ENCODE measurements at regions not wholly inside any gene's neighbourhood (a gene's known extent, or its start where the extent isn't known, plus 50 kb on each side); places are given as distances from the start of the nearest gene placed in this dataset.
A peak's percentile ranks its signal among the peaks of the same experiment; 100 is the strongest.

DNA sequence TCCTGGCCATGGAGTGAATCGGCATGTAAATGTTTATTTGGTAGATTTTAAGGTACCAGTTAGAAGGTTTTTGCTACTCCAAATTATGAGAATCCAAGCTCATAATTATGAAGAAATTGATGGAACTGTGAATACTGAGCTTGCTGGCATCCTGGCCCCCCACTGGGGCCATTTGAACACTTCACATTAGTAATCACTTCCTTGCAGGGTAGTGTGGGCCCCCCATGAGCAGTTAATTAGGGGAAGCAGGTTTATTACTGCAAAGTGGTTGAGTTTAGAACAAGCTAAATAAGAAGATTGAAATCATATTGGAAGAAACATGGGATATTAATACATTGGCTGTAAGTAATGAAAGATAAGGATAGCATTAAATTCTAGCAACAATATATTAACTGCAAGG lies 86.7 kb downstream of the S1PR1 start:
- no peak for DNase-seq

DNA sequence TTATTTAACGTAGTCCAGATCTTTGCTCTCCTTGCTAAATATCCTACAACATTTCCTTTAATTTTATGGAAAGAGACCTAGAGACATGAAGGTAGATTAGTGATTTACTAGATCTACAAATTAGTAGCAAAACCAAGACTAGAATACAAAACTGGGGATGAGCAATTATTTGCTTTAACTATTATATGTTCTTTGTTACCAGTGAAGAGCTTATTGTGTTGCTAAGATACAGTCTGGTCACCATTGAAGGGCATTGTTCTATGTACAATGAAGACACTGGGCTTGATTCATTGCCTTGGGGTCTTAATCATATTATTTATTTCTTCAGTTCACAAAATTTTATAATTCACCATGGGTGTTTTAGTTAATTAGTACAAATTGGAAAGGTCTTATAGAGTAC lies 88.3 kb downstream of the S1PR1 start:
- peak; percentile 17 for DNase-seq

DNA sequence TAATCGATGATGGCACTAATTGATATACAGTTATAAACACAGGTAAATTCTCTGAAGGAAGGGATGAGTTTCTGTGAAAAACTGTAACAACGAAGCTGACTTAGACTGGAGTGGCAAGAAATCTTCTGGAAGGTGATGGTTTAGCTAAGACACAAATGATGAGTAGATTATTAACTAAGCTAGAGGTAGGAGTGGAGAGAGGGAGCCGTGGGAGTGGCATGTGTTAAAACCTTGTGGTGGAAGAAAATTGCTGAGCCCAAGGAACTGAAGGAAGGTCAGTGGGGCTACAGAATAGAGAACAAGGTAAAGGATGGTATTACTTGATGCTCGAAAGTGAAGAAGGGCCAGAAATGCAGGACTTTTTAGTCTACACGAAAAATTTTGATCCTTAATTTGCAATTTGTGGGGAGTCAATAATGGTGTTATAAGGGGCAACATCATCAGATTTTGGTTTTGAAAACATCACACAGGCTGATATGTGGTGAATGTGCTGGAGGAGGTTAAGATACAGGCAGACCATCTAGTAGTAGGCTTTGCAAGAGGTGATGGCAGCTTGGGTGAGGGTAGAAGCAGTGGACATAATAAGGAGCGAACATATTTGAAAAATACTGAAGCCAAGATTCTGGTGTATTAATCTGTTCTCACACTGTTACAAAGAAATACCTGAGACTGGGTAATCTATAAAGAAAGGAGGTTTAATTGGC lies 93.8 kb downstream of the S1PR1 start:
- no peak for DNase-seq

DNA sequence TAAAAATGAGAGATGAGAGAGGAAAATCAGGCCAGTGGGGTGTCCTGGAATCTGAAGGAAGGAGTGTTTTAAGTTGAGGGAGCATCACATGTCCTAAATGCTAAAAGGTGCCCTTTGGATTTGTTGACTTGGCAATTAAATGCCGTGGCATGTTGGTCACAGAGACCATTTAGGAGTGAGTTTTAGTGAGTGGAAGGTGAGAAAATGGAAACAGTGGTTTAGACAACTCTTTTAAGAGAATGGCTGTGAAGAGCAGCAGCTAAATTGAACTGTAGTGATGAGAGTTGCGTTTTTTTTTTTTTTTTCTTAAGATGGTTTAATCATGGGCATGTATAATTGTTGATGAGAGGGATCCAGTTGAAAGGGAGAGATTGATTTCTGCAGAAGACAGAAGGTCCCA lies 95.0 kb downstream of the S1PR1 start:
- no peak for DNase-seq

DNA sequence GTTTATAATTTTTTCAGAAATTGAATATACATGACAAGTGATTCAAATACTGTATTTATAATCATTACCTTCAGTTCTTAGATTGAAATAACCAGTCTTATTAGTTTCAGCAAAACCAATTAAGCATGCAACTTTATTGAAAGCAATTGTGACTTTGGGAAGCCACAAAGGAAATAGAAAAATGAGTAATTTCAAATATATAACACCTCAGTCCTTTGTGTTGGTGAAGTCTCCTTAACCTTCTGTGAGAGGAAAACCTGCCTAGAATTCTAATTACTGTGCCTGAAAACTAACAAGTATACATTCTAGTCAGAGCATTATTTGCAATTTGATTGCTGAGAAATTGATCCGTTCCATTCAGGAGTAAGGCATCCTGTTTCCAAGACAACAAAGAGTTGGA lies 95.8 kb downstream of the S1PR1 start:
- DNase-seq, result no peak

DNA sequence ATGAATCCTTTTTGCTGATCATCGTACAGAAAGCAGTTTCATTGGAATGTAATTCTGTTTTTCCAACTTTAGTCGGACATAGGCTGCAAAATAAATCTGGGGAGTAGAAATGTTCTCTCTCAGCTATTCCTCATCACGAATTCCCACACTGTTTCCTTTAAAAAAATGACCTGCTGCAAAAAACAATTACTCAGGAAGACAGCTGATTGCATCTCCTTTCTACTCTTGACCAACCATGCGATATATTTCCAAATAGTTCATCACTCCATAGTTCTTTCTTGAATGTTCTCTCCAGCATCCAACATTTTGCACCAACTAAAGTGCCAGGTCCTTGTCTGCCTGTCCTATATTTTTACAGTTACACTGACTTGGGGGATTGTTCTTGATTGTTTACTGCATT lies 96.4 kb downstream of the S1PR1 start:
- DNase-seq, result no peak

DNA sequence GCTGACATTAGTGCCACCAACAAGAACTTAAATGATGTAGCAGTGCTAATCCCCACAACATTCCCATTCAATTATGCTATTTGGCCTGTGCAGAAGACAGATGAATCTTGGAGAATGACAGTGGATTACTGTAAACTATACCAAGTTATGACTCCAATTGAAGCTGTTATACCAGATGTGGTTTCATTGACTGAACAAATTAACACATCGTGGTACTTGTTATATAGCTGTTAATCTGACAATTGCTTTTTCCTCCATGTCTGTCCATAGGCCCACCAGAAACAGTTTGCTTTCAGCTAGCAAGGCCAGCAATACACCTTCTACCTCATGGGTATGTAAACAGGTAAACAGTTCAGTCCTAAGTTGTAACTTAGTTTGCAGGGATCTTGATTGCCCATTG lies 101.1 kb downstream of the S1PR1 start:
- no peak for DNase-seq

DNA sequence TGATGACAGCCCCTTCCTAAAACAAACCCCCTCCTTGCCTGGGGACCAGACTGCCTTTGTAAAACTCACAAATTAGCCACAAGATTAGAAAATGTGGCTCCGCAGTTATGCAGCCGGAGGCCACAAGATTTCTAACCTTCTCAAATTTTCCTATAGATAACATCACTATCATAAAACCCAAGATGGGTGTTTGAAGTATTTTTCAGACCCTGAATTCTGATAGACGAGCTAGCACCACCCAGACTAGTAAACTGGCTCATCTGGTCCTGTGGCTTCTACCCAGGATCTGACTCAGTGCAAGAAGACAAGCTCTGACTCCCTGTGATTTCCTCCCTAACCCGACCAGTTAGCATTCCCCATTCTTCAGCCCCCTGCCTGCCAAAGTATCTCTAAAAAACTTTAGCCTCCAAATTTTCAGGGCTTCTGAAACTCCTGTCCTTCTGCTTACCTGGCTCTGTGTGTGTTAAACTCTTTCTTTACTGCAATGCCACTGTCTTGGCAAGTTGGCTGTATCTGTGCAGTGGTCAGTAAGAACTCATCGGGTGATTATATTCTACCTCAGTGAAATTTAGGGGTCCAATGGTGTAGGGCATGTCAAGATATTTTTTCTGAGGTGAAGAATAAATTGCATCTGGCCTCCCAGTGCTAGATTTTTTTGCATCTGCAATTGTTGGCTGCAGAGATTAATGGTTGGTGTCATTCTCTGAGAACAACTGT lies 102.1 kb downstream of the S1PR1 start:
- no peak for DNase-seq

DNA sequence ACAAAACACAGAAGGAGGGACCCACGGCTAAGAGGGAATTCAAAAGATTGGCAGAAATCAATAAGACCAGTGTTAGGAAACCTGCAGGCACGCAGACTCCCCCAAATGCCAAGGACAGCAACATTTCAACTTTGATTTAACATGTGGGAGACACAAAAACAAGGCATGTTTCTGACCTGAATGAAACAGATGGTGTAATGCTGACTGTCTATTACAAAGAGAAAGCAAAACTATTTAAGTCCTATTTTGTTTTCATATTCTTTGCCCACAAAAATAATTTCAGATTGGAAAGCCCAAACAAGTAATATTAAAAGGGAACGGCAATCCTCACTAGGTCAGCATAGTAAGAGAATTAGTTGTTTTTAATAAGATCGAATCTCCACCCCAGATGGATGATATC lies 107.9 kb downstream of the S1PR1 start:
- DNase-seq, result no peak

DNA sequence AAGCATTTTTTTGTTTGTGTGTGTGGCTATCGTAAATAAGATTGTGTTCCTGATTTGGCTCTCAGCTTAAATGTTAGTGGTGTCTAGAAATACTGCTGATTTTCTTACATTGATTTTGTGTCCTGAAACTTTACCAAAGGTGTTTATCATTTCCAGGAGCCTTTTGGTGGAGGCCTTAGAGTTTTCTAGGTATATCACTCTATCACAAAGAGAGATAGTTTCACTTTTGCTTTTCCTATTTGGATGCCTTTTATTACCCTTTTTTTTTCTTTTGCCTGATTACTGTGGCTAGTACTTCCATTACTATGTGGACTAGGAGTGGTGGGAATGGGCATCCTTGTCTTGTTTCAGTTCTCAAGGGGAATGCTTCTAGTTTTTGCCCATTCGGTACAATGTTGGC lies 109.6 kb downstream of the S1PR1 start:
- no peak for DNase-seq

DNA sequence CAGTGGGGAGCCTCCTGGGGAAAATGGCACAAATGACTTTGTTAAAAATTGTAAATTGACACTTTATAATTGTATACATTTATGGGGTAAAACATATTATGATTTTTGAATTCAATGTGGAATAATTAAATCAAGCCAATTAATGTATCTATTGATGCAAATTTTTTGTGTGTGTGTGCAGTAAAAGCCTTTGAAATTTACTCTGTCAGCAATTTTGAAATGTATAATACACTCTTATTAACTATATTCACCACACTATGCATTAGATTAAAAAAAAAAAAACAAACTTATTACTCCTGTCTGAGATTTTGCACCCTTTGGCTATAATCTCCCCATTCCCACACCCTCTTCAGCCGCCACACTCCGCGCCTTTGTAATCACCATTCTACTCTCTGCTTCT lies 119.2 kb downstream of the S1PR1 start:
- no peak for DNase-seq

DNA sequence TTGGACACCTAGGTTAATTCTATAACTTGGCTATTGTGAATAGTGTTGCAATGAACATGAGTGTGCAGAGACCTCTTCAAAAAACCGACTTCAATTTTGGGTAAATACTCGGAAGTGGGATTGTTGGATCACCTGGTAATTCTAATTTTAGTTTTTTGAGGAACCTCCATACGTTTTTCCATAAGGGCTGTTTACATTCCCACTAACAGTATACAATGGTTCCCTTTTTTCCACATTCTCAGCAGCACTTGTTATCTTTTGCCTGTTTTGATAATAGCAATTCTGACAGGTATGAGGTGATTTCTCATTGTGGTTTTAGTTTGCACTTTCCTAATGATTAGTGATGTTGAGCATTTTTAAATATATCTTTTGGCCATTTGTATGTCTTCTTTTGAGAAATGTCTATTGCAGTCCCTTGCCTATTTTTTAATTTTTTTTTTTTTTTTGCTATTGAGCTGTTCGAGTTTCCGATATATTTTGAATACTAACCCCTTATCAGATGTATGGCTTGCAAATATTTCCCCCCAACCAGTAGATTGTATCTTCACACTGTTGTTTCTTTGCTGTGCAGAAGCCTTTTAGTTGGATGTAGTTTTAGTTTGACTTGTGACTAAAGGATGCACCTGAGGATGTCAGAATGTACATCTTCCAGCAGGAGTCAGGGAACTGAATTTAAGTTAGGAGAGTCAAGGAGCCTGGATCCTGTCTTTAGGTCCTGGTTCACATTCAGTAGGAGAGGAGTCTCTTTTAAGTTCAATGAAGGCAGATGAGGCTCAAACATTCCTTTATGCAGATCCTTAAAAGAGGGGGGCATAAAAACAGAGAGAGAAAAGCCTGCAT lies 120.0 kb downstream of the S1PR1 start:
- DNase-seq, result no peak

DNA sequence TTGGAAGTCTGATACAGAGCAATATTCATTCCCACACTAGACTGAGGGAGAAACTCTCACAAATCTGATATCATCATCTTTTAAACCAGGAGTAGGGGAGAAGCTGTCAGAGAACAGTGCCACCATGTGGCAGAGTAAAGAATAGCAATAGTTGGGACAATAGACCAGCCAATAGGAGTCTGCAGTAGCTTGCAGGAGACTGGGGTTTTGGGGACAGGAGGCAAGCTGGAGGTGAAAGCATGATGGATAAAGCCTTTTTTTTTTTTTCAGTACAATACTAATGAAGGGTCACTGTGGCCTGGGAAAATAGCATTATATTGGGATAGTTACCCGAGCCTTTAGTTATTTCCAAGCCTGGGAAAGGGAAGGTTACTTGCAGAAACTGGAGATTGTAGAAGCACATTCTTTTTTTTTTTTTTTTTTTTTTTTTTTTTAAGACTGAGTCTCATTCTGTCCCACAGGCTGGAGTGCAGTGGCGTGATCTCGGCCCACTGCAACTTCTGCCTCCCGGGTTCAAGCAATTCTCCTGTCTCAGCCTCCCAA lies 120.7 kb downstream of the S1PR1 start:
- DNase-seq, result peak; percentile 82

DNA sequence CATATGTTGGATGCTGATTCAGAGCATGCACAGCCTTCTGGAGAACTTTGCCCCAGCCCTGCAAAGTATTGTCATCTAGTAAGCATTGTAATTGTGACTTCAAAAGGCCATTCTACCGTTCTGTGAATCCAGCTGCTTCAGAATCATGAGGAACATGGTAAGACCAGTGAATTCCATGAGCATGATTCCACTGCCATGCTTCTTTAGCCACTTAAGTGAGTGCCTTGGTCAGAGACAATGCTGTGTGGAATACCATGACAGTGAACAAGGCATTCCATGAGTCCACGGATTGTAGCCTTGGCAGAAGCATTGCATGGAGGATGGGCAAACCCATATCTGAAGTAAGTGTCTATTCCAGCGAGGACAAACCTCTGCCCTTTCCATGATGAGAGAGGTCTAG lies 123.7 kb downstream of the S1PR1 start:
- DNase-seq, result no peak

DNA sequence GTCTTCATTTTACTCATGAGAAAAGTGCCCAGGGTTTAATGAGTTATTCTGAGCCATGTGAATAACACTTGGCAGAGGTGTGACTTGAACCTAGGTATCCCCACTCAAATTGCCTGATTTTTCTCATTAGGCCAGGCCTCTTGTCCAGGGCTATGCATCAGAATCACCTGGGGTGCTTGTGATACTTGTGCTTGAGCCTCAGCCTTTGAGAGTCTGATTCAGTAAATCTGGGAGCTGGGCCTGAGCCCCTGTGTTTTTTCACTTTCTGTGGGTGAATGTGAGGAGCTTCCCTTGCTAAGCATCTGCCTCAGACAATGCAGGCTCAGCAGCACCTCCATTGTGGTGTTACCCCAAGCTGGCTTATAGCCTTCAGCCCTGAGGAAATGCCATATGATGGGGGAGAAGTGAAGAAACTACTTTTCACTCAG lies 127.1 kb downstream of the S1PR1 start:
- no peak for DNase-seq

DNA sequence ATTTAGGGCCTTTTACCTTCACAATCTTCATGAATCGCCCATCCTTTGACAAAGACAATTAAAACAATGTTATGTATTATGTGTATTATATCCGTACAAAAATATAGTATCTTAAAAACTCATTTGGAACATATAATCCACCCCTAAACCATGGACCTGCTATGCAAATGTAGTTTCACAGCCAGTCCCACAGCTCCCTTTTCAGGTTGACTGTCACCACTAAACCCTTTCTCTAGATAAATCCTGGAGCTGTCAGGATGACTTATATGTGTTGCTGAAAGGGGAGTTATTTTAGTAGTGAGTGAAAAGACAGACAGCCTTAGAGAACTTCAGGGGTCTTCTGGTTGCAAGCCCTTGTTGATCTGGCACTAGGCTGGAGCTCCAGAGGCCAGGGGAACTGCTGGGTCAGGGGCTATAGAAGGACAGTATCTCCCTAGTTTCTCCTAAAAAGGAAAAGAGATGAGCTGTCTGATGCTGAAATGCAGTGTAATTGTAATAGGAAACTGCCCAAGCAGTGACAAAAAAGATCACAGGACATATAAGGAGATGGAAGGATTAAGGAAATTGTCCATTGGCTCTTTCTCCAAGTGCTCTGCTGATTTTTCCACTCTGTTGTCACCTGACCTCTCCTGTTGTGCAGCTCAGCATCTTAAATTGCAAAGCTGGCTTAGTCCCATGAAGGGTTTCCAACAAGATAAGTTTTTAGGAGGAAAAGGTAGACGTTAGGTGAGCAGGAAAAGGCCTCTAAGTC lies 127.7 kb downstream of the S1PR1 start:
- DNase-seq, result no peak

DNA sequence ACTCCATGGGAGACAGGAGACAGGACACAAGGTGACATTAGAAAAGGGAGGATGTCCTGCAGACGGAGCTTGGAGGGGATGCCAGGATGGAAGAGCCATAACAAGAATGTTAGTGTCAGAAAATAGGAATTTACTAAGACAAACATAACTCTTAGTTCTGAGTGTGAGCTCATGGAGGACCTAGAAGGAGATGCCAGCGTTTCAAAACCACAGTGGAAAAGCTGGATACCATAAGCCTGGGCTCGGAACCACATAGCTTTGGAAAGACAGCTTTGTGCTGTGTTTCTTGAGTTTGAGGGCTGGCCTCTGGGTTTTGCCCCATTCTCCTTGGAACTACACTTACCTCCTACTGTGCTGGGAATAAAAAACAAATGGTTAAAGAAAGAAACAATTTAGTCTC lies 128.4 kb downstream of the S1PR1 start:
- no peak for DNase-seq

DNA sequence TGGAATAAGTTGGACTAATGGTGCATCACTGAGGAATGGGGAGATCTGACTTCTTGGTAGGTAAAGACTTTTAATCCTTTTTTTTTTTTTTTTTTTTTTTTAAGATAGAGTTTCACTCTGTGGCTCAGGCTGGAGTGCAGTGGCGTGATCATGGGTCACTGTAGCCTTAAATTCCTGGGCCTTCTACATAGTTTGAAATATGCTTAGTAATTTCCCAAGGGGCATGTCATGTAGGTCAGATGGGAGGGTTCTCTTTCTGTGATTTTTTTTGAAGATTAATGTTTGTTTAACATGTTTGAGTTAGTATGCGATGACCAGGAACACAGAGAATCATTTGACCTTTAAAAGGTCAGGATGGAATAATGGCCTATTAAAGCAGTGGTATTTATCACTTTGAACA lies 129.1 kb downstream of the S1PR1 start:
- DNase-seq, result no peak

DNA sequence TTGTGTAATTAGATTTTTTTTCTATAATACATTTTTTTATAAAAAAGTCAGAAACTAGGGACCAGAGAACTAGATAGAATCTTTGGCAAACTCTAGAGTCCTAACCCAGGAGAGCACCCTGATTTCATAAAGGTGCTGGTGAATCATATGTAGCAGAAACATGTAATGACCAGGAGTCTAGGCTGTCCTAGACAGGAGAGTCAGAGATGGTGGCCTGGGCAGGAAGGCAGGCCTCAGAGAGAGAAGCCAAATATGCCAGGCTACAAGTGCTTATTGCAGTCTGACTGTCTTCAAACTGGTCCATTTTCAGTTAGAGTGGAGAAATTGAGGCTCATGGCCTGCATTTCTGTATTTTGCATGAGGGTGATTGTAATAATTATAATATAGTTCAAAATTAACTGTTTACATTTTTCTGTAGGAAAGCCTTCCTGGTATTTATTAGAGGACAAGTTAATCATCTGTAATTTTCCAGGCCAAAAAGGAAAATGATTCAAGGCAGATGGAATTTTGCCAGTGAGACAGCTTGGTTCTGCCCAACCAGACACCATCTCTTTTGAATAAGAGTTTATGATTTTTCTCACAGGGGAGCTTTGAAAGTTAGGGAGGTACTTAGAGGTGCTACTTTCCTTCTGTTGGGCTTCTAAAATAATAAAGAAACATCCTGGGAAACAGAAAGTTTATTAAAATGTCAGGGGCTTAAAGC lies 129.8 kb downstream of the S1PR1 start:
- DNase-seq, result no peak

DNA sequence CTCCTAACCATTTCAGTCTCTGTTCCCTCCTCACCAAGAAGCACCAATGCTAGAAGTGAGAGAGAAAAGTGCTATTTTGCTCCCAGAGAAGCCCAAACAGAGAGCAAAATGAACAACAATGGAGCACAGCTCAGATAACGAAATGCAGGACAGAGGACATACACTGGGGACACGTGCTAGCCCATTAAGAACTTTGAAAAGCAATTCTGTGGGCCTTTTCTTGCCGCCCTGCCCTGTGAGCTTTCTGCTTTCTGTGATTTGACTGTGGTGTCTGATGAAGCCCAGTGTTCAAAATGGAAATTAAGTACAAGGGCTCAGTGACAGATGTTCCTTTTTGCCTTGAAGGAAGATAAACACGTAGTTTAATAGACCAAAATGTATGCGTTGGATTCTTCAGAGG lies 130.8 kb downstream of the S1PR1 start:
- DNase-seq, result peak; percentile 17

DNA sequence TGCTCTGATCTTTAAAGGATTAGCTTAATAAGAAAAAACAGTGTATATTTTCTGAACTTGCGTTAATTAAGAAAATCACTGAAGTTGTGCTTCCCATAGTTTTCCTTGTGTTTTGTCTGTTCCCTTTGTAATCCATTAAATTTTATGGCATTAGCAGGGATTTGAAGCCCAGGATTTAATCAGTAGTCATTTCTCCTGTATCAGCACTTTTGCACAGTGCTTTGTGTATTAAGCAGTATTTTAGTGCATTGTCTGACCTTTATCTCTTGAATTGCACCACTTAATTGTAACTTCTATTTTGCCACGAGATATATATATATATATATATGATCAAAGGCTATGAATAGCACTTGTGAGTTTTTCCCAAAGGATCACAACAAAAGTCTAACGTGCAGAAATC lies 133.7 kb downstream of the S1PR1 start:
- DNase-seq, result no peak

DNA sequence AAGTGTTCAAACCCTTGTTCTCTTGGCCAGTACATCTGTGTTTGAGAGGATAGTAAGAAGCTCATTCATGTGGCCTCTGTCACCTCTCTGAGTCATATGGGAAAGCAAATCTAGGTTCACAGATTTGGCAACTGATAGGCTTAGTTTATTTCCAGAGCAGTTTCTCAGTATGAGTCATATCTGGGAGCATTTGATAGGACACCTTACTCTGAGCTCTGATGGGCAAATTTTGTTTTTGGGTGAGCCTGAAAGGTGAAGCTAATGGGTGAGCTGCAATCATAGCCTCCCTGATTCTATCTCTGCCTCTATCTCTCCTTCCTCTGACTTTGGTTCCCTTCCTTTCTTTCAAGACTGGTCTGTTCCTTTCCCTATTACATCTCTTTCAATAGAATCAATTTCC lies 134.4 kb downstream of the S1PR1 start:
- DNase-seq, result no peak

Data from NCI-H345 (cell line).